ENCODE measurements at regions not wholly inside any gene's neighbourhood (a gene's known extent, or its start where the extent isn't known, plus 50 kb on each side); places are given as distances from the start of the nearest gene placed in this dataset.

DNA sequence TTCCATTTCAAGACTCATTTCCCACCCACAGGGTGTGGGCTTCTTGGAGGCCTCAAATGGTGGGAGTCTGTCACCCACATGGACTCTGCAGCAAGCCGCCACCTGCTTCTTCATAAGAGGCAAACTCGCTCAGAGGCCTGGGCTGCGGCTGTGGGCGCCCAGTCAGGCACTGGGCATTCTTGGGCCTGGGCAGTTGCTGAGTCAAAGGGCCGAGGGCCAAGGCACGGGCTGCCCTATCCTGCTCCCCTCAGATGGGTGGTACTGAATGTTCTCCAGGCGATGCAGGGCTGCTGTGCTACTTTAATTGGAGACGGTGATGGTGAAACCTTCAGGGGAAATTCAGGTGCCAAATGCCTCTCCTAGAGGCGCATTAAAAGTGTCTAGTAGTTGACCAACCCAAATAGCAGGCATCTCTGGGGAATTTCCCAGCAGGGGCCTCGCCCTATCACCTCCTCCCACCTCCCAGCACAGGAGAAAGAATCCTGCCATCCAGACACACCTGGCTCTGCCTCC lies 57.9 kb downstream of the MAFB start:
- Histone ChIP-seq H3F3A (ENCODE audit: low read depth) (no peaks in the 10 kb centered on the region), H3K4me3 (ENCODE audit: low read length, poor library complexity, severe bottlenecking) (no peak overlapping the region), H3K4me2 (ENCODE audit: low read depth, low read length, poor library complexity, severe bottlenecking) (no peak overlapping the region), H3K36me3 (ENCODE audit: insufficient read depth, low read length) (no peaks in the 10 kb centered on the region), H4K20me1 (ENCODE audit: insufficient read depth, low read length, poor library complexity, severe bottlenecking) (no peaks in the 10 kb centered on the region), H3K9ac (ENCODE audit: low read depth, low read length, poor library complexity, severe bottlenecking) (no peak overlapping the region), H3K79me2 (ENCODE audit: insufficient read depth, low read length) (no peaks in the 10 kb centered on the region), H3K9me3 (ENCODE audit: insufficient read depth, low read depth, low read length) (no peaks in the 10 kb centered on the region), H3K4me1 (ENCODE audit: insufficient read depth, low read length, poor library complexity, severe bottlenecking) (no peaks in the 10 kb centered on the region), H3K9me2 (replicated peaks; ENCODE audit: low read depth, low read length) (no peaks in the 10 kb centered on the region), H3K27me3 (ENCODE audit: insufficient read depth, low read length, poor library complexity, severe bottlenecking) (no peaks in the 10 kb centered on the region), H2AFZ (ENCODE audit: low read length) (no peak overlapping the region)
- TF ChIP-seq, protein P1, sequence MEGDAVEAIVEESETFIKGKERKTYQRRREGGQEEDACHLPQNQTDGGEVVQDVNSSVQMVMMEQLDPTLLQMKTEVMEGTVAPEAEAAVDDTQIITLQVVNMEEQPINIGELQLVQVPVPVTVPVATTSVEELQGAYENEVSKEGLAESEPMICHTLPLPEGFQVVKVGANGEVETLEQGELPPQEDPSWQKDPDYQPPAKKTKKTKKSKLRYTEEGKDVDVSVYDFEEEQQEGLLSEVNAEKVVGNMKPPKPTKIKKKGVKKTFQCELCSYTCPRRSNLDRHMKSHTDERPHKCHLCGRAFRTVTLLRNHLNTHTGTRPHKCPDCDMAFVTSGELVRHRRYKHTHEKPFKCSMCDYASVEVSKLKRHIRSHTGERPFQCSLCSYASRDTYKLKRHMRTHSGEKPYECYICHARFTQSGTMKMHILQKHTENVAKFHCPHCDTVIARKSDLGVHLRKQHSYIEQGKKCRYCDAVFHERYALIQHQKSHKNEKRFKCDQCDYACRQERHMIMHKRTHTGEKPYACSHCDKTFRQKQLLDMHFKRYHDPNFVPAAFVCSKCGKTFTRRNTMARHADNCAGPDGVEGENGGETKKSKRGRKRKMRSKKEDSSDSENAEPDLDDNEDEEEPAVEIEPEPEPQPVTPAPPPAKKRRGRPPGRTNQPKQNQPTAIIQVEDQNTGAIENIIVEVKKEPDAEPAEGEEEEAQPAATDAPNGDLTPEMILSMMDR (conservative IDR thresholded peaks at IDR 0.05; ENCODE audit: low read length), result no peak
- TF ChIP-seq EZH2phosphoT487 (IDR thresholded peaks at IDR 0.05; ENCODE audit: borderline replicate concordance), result no peak

DNA sequence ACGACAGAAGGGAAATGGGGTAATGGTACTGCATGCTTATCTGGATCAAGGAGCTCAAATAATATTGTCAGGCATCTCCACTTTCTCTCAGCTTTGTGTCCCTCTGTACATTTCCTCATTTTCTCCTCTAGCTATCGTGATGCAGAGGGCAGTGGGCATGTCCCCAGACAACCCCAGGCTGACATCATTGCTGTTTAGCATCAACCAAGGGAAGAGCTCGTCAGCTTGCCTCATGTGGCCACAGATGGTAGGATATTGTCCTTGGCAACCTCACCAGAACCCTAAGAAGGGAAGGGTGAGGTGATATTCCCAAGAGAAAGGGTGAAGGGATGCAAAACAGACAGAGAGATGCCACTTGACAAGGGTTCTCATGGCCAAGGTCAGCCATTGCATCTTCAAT lies 58.3 kb downstream of the MAFB start:
- Histone ChIP-seq H3K9me2 (replicated peaks; ENCODE audit: low read depth, low read length) (no peaks in the 10 kb centered on the region), H3K9ac (ENCODE audit: low read depth, low read length, poor library complexity, severe bottlenecking) (no peak overlapping the region), H3K27me3 (ENCODE audit: insufficient read depth, low read length, poor library complexity, severe bottlenecking) (no peaks in the 10 kb centered on the region), H3K79me2 (ENCODE audit: insufficient read depth, low read length) (no peaks in the 10 kb centered on the region), H3K36me3 (ENCODE audit: insufficient read depth, low read length) (no peaks in the 10 kb centered on the region), H4K20me1 (ENCODE audit: insufficient read depth, low read length, poor library complexity, severe bottlenecking) (no peaks in the 10 kb centered on the region), H3K4me1 (ENCODE audit: insufficient read depth, low read length, poor library complexity, severe bottlenecking) (no peaks in the 10 kb centered on the region), H2AFZ (ENCODE audit: low read length) (no peak overlapping the region), H3F3A (ENCODE audit: low read depth) (no peaks in the 10 kb centered on the region), H3K9me3 (ENCODE audit: insufficient read depth, low read depth, low read length) (no peaks in the 10 kb centered on the region), H3K4me2 (ENCODE audit: low read depth, low read length, poor library complexity, severe bottlenecking) (no peak overlapping the region), H3K4me3 (ENCODE audit: low read length, poor library complexity, severe bottlenecking) (no peak overlapping the region)
- no peak for TF ChIP-seq EZH2phosphoT487 (IDR thresholded peaks at IDR 0.05; ENCODE audit: borderline replicate concordance)
- TF ChIP-seq, protein P1 (conservative IDR thresholded peaks at IDR 0.05; ENCODE audit: low read length), result no peak

DNA sequence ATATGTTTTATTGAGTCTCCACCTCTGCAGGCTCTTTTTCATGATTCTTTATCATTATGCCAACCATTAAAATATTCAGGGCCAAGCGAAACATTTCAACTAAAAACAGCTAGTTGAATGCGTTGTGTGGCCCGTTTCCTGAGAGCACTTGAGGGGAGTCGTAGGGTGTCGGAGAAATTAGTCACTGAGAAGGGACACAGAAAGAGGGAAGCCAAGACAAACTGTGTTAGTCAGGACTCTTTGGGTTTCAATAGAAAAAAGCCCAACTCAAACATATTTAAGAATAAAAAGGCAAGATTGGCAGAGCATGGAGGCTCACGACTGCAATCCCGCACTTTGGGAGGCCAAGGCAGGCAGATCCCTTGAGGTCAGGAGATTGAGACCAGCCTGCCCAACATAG lies 58.9 kb downstream of the MAFB start:
- Histone ChIP-seq H3K9ac (ENCODE audit: low read depth, low read length, poor library complexity, severe bottlenecking) (no peak overlapping the region), H3K27me3 (ENCODE audit: insufficient read depth, low read length, poor library complexity, severe bottlenecking) (no peaks in the 10 kb centered on the region), H3K9me3 (ENCODE audit: insufficient read depth, low read depth, low read length) (no peaks in the 10 kb centered on the region), H2AFZ (ENCODE audit: low read length) (no peak overlapping the region), H3K36me3 (ENCODE audit: insufficient read depth, low read length) (no peaks in the 10 kb centered on the region), H3K4me1 (ENCODE audit: insufficient read depth, low read length, poor library complexity, severe bottlenecking) (no peaks in the 10 kb centered on the region), H3K79me2 (ENCODE audit: insufficient read depth, low read length) (no peaks in the 10 kb centered on the region), H4K20me1 (ENCODE audit: insufficient read depth, low read length, poor library complexity, severe bottlenecking) (no peaks in the 10 kb centered on the region), H3F3A (ENCODE audit: low read depth) (no peaks in the 10 kb centered on the region), H3K4me3 (ENCODE audit: low read length, poor library complexity, severe bottlenecking) (no peak overlapping the region), H3K4me2 (ENCODE audit: low read depth, low read length, poor library complexity, severe bottlenecking) (no peak overlapping the region), H3K9me2 (replicated peaks; ENCODE audit: low read depth, low read length) (no peaks in the 10 kb centered on the region)
- TF ChIP-seq, protein P1 (conservative IDR thresholded peaks at IDR 0.05; ENCODE audit: low read length), result no peak
- no peak for TF ChIP-seq EZH2phosphoT487 (IDR thresholded peaks at IDR 0.05; ENCODE audit: borderline replicate concordance)
